Epithelial cell of esophagus (primary cell): ENCODE measurements at regions not wholly inside any gene's neighbourhood (a gene's known extent, or its start where the extent isn't known, plus 50 kb on each side); places are given as distances from the start of the nearest gene placed in this dataset.
"Not testable (repeated sequence)": the region's sequence is repeated elsewhere in the genome, so short reads cannot be mapped to it uniquely, and the experiment has no call there.

Source experiments
- DNase-seq: peaks from one replicate; pipeline ENCODE4 v3.0.0; 2010; ENCODE audit warnings: low read depth
- H3K4me3 ChIP-seq: 2 replicates; pipeline ENCODE4 v1.5.1; 2011; ENCODE audit warnings: mild to moderate bottlenecking, low read length, control low read depth
- CTCF ChIP-seq: IDR thresholded peaks from 2 replicates; pipeline ENCODE4 v1.5.1; 2011; ENCODE audit warnings: low read depth, mild to moderate bottlenecking, low read length, control low read depth, inconsistent platforms; ENCODE audit not compliant: insufficient read depth; ENCODE audit errors: missing control alignments

- no peak for TF ChIP-seq CTCF
- no peak overlapping the region for H3K4me3 ChIP-seq
- DNase-seq = no peak
Measured at GRCh38 chr11:38339835-38340440, 1741.9 kb upstream of the RAG2 start.

GRCh38 chr11:38338022-38338421 is 1740.0 kb upstream of the RAG2 start:
- not testable (repeated sequence) for H3K4me3 ChIP-seq, DNase-seq

GRCh38 chr11:38332046-38332445 is 1734.0 kb upstream of the RAG2 start:
- H3K4me3 ChIP-seq = no peak overlapping the region
- TF ChIP-seq CTCF = no peak
- no peak for DNase-seq

GRCh38 chr11:38330578-38330977 is 1732.5 kb upstream of the RAG2 start:
- TF ChIP-seq CTCF = no peak
- H3K4me3 ChIP-seq = no peak overlapping the region
- no peak for DNase-seq

- TF ChIP-seq CTCF = no peak
- H3K4me3 ChIP-seq = no peak overlapping the region
- peak; percentile 64 for DNase-seq
Measured at GRCh38 chr11:38323961-38324761, 1726.1 kb upstream of the RAG2 start.

- TF ChIP-seq CTCF = no peak
- no peak overlapping the region for H3K4me3 ChIP-seq
- DNase-seq = peak; percentile 40
Measured at GRCh38 chr11:38315151-38315550, 1717.1 kb upstream of the RAG2 start.

GRCh38 chr11:38307455-38307854 is 1709.4 kb upstream of the RAG2 start:
- no peak overlapping the region for H3K4me3 ChIP-seq
- no peak for TF ChIP-seq CTCF
- DNase-seq = peak; percentile 31
